ENCODE measurements at regions not wholly inside any gene's neighbourhood (a gene's known extent, or its start where the extent isn't known, plus 50 kb on each side); places are given as distances from the start of the nearest gene placed in this dataset.

DNA sequence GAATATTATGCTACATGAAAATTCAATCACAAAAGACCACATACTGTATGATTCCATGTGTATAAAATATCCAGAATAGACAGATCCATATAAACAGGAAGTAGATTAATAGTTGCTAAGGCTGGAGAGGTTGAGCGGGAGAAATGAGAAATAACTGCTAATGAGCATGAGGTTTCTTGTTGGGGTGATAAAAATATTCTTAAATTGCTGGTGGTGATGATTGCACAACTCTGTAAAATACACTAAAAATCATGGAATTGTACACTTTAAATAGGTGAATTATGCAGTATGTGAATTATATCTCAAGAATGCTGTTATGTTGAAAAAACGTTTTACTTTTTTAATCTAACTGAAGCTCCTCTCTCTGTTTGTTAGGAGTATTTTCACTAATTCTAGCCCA is 101.8 kb upstream of the CREB1 start:
- Histone ChIP-seq H3K4me3 (no peak overlapping the region), H3K9me3 (no peaks in the 10 kb centered on the region), H3K36me3 (no peaks in the 10 kb centered on the region), H3K4me1 (no peaks in the 10 kb centered on the region), H3K27me3 (no peaks in the 10 kb centered on the region), H3K27ac (no peak overlapping the region)
- no peak for DNase-seq
- WGBS, 5 donors = 53 to 61% (median 58%) methylated on average over 2 of the region's 2 CpGs
- intact Hi-C loops (cut with DNase I; ENCODE audit: low total_unique reads) = no loop called here
- TF ChIP-seq, protein P1, sequence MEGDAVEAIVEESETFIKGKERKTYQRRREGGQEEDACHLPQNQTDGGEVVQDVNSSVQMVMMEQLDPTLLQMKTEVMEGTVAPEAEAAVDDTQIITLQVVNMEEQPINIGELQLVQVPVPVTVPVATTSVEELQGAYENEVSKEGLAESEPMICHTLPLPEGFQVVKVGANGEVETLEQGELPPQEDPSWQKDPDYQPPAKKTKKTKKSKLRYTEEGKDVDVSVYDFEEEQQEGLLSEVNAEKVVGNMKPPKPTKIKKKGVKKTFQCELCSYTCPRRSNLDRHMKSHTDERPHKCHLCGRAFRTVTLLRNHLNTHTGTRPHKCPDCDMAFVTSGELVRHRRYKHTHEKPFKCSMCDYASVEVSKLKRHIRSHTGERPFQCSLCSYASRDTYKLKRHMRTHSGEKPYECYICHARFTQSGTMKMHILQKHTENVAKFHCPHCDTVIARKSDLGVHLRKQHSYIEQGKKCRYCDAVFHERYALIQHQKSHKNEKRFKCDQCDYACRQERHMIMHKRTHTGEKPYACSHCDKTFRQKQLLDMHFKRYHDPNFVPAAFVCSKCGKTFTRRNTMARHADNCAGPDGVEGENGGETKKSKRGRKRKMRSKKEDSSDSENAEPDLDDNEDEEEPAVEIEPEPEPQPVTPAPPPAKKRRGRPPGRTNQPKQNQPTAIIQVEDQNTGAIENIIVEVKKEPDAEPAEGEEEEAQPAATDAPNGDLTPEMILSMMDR (IDR thresholded peaks at IDR 0.05) = no peak
- TF ChIP-seq EP300 (IDR thresholded peaks at IDR 0.05) (no peak), POLR2AphosphoS5 (IDR thresholded peaks at IDR 0.05) (no peak), POLR2A (IDR thresholded peaks at IDR 0.05) (no peak)

DNA sequence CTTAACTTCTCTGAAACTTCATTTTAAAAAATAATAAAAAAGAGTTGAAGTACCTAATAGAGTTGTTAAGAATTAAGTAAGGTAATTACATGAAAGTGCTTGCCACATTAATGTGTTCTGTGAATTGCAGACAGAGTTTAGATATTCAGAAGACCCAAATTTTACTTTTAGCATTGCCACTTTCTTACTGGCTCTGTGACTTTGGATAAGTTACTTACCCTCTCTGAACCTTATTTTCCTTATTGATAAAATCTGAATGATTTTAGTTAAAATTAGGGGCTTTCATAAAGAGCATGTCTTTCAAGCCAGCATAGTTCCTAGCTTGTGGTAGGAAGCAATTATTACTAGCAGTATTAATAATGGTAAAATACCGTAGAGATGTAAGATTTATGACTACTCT is 101.2 kb upstream of the CREB1 start:
- intact Hi-C loops (cut with DNase I; ENCODE audit: low total_unique reads) = no loop called here
- no peaks in the 10 kb centered on the region for H3K27me3 ChIP-seq
- no peak overlapping the region for H3K27ac ChIP-seq
- H3K4me1 ChIP-seq = no peaks in the 10 kb centered on the region
- 79 to 96% (median 93%) methylated on average over 1 of the region's 1 CpG for WGBS, 5 donors
- DNase-seq = no peak
- H3K4me3 ChIP-seq = no peak overlapping the region
- no peaks in the 10 kb centered on the region for H3K9me3 ChIP-seq
- no peaks in the 10 kb centered on the region for H3K36me3 ChIP-seq
- TF ChIP-seq POLR2AphosphoS5 (IDR thresholded peaks at IDR 0.05) = no peak
- TF ChIP-seq POLR2A (IDR thresholded peaks at IDR 0.05) = no peak
- no peak for TF ChIP-seq EP300 (IDR thresholded peaks at IDR 0.05)
- TF ChIP-seq, protein P1 (IDR thresholded peaks at IDR 0.05) = no peak

DNA sequence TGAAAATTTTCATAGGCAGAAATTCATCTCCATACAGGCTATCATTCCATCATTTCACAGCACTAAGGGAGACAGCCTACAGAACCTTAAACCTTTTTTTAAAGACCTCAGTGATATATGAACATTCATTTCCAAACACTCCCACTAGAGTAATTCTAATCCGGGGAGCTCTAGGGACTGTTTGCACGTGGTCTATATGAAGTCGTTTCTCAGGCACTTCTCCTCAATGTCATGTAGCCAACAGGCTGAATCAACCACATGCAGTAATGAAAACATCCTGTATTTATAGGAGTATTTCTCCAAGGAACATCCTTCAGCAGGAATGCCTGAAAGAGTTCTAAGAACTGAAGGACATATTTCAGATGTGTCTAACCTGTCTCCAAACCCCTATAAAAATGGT is 97.3 kb upstream of the CREB1 start:
- 48 to 63% (median 59%) methylated on average over 3 of the region's 3 CpGs for WGBS, 5 donors
- no peak overlapping the region for H3K27ac ChIP-seq
- DNase-seq = no peak
- H3K4me3 ChIP-seq = no peak overlapping the region
- TF ChIP-seq, protein P1 (IDR thresholded peaks at IDR 0.05) = no peak
- TF ChIP-seq POLR2AphosphoS5 (IDR thresholded peaks at IDR 0.05) (no peak), EP300 (IDR thresholded peaks at IDR 0.05) (no peak), POLR2A (IDR thresholded peaks at IDR 0.05) (no peak)
- intact Hi-C loops (cut with DNase I; ENCODE audit: low total_unique reads) = no loop called here
- H3K27me3 ChIP-seq = no peaks in the 10 kb centered on the region
- H3K36me3 ChIP-seq = no peaks in the 10 kb centered on the region
- H3K9me3 ChIP-seq = no peaks in the 10 kb centered on the region
- peaks cover 0 to 2% (median 0%) of the 10 kb centered on the region in 4 donors for H3K4me1 ChIP-seq

DNA sequence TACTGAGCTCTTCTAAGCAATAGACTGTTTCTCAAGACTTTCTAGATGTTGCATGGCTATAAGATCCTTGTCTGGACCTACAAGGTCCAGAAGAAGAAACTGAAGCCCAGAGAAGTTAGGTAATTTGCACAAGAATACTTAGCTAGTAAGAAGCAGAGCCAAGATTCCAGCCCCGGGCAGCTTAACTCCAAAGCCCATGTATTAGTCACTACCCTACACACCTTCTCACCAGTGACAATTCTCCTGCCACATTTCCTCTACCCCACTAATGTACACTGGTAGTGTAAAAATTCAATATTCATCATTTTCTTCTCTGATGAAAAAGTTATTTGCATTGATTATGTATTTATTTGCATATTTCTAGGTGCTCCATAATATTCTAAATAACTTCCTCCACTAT is 95.5 kb upstream of the CREB1 start:
- Histone ChIP-seq H3K4me1 (peaks cover 0 to 8% (median 0%) of the 10 kb centered on the region in 4 donors), H3K27ac (no peak overlapping the region), H3K4me3 (no peak overlapping the region), H3K9me3 (no peaks in the 10 kb centered on the region), H3K36me3 (no peaks in the 10 kb centered on the region), H3K27me3 (no peaks in the 10 kb centered on the region)
- no peak for DNase-seq
- TF ChIP-seq EP300 (IDR thresholded peaks at IDR 0.05) (no peak), POLR2A (IDR thresholded peaks at IDR 0.05) (no peak)
- TF ChIP-seq, protein P1 (IDR thresholded peaks at IDR 0.05) = no peak
- 58 to 92% (median 84%) methylated on average over 1 of the region's 1 CpG for WGBS, 5 donors
- intact Hi-C loops (cut with DNase I; ENCODE audit: low total_unique reads) = no loop called here

Measured in stomach (tissue), 8 donors.